Erythroblast (primary cell): ENCODE measurements at regions not wholly inside any gene's neighbourhood (a gene's known extent, or its start where the extent isn't known, plus 50 kb on each side); places are given as distances from the start of the nearest gene placed in this dataset.

Source experiments
- GATA1 ChIP-seq: IDR thresholded peaks from 2 replicates; pipeline ENCODE4 v1.6.1; 2011; ENCODE audit warnings: low read depth, mild to moderate bottlenecking, control low read depth, low read length, moderate library complexity
- POLR2A ChIP-seq: IDR thresholded peaks from 2 replicates; pipeline ENCODE4 v1.6.1; 2011; ENCODE audit warnings: mild to moderate bottlenecking, low read length

DNA sequence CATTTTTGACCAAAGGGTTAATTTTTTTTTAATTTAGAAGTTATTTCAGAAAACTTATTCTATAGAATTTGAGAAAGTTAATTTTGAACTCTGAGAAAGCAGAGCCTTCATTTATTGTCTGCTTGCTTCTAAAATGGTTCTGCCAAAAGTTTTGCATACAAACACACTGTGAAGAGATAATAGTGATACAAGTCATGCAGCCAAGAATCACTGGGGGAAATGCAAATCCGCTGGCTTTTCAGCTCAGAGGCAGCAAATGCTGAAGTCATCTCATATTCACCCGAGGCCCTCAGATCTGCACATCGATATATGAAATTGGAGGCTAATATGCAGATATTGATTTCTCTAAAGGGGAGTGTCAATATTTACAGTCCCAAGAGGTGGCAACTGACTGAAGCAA, 186.2 kb downstream of the KIT start:
- TF ChIP-seq POLR2A (no peak), GATA1 (no peak)
